ENCODE measurements at regions not wholly inside any gene's neighbourhood (a gene's known extent, or its start where the extent isn't known, plus 50 kb on each side); places are given as distances from the start of the nearest gene placed in this dataset.

- Histone ChIP-seq H4K20me1 (ENCODE audit: insufficient read depth) (no peaks in the 10 kb centered on the region), H3K27ac (no peak overlapping the region), H2AFZ (ENCODE audit: low read depth) (no peak overlapping the region), H3K4me2 (no peak overlapping the region), H3K36me3 (ENCODE audit: insufficient read depth) (no peaks in the 10 kb centered on the region), H3K4me1 (ENCODE audit: low read depth, poor library complexity, severe bottlenecking) (no peaks in the 10 kb centered on the region), H3K79me2 (ENCODE audit: insufficient read depth, low read depth) (no peaks in the 10 kb centered on the region), H3K9ac (no peak overlapping the region), H3K4me3 (IDR thresholded peaks at IDR 0.05; ENCODE audit: insufficient read depth, low read depth, low read length) (no peak overlapping the region), H3K27me3 (ENCODE audit: insufficient read depth, low read depth) (no peaks in the 10 kb centered on the region)
- TF ChIP-seq CTCF (conservative IDR thresholded peaks at IDR 0.05; ENCODE audit: low read depth, low read length): no peak
Observed at GRCh38 chr18:45554389-45554737, 60.9 kb upstream of the SLC14A2 start.

GRCh38 chr18:45556222-45556621 lies 59.1 kb upstream of the SLC14A2 start:
- Histone ChIP-seq H3K27me3 (ENCODE audit: insufficient read depth, low read depth) (no peaks in the 10 kb centered on the region), H3K4me2 (no peak overlapping the region)
- no peak for TF ChIP-seq CTCF (conservative IDR thresholded peaks at IDR 0.05; ENCODE audit: low read depth, low read length)

GRCh38 chr18:45557287-45557686 lies 58.0 kb upstream of the SLC14A2 start:
- Histone ChIP-seq H3K27me3 (ENCODE audit: insufficient read depth, low read depth) (no peaks in the 10 kb centered on the region), H3K79me2 (ENCODE audit: insufficient read depth, low read depth) (no peaks in the 10 kb centered on the region), H4K20me1 (ENCODE audit: insufficient read depth) (no peaks in the 10 kb centered on the region), H3K36me3 (ENCODE audit: insufficient read depth) (no peaks in the 10 kb centered on the region), H2AFZ (ENCODE audit: low read depth) (no peak overlapping the region), H3K9ac (no peak overlapping the region), H3K4me3 (IDR thresholded peaks at IDR 0.05; ENCODE audit: insufficient read depth, low read depth, low read length) (no peak overlapping the region), H3K4me1 (ENCODE audit: low read depth, poor library complexity, severe bottlenecking) (no peaks in the 10 kb centered on the region), H3K4me2 (no peak overlapping the region), H3K27ac (no peak overlapping the region)
- no peak for TF ChIP-seq CTCF (conservative IDR thresholded peaks at IDR 0.05; ENCODE audit: low read depth, low read length)

More at GRCh38 chr18:45556222-45556621, 59.1 kb upstream of the SLC14A2 start:
- H3K27ac ChIP-seq: no peak overlapping the region
- no peaks in the 10 kb centered on the region for H3K36me3 ChIP-seq (ENCODE audit: insufficient read depth)
- H2AFZ ChIP-seq (ENCODE audit: low read depth): no peak overlapping the region
- H3K9ac ChIP-seq: no peak overlapping the region
- H4K20me1 ChIP-seq (ENCODE audit: insufficient read depth): no peaks in the 10 kb centered on the region
- no peak overlapping the region for H3K4me3 ChIP-seq (IDR thresholded peaks at IDR 0.05; ENCODE audit: insufficient read depth, low read depth, low read length)
- no peaks in the 10 kb centered on the region for H3K79me2 ChIP-seq (ENCODE audit: insufficient read depth, low read depth)
- H3K4me1 ChIP-seq (ENCODE audit: low read depth, poor library complexity, severe bottlenecking): no peaks in the 10 kb centered on the region

- no peak for TF ChIP-seq CTCF (conservative IDR thresholded peaks at IDR 0.05; ENCODE audit: low read depth, low read length)
Observed at GRCh38 chr18:45557779-45558178, 57.5 kb upstream of the SLC14A2 start.

GRCh38 chr18:45559258-45559657 lies 56.0 kb upstream of the SLC14A2 start:
- Histone ChIP-seq H3K4me2 (no peak overlapping the region), H2AFZ (ENCODE audit: low read depth) (no peak overlapping the region), H3K4me1 (ENCODE audit: low read depth, poor library complexity, severe bottlenecking) (no peaks in the 10 kb centered on the region), H3K9ac (no peak overlapping the region), H3K27me3 (ENCODE audit: insufficient read depth, low read depth) (no peaks in the 10 kb centered on the region), H3K4me3 (IDR thresholded peaks at IDR 0.05; ENCODE audit: insufficient read depth, low read depth, low read length) (no peak overlapping the region), H4K20me1 (ENCODE audit: insufficient read depth) (no peaks in the 10 kb centered on the region), H3K36me3 (ENCODE audit: insufficient read depth) (no peaks in the 10 kb centered on the region), H3K79me2 (ENCODE audit: insufficient read depth, low read depth) (no peaks in the 10 kb centered on the region), H3K27ac (no peak overlapping the region)
- TF ChIP-seq CTCF (conservative IDR thresholded peaks at IDR 0.05; ENCODE audit: low read depth, low read length): no peak

More at GRCh38 chr18:45557779-45558178, 57.5 kb upstream of the SLC14A2 start:
- H3K4me2 ChIP-seq: no peak overlapping the region
- H3K9ac ChIP-seq: no peak overlapping the region
- H3K36me3 ChIP-seq (ENCODE audit: insufficient read depth): no peaks in the 10 kb centered on the region
- no peaks in the 10 kb centered on the region for H3K27me3 ChIP-seq (ENCODE audit: insufficient read depth, low read depth)
- no peak overlapping the region for H3K4me3 ChIP-seq (IDR thresholded peaks at IDR 0.05; ENCODE audit: insufficient read depth, low read depth, low read length)
- H4K20me1 ChIP-seq (ENCODE audit: insufficient read depth): no peaks in the 10 kb centered on the region
- no peak overlapping the region for H2AFZ ChIP-seq (ENCODE audit: low read depth)
- no peaks in the 10 kb centered on the region for H3K4me1 ChIP-seq (ENCODE audit: low read depth, poor library complexity, severe bottlenecking)
- H3K27ac ChIP-seq: no peak overlapping the region
- H3K79me2 ChIP-seq (ENCODE audit: insufficient read depth, low read depth): no peaks in the 10 kb centered on the region

Measured in KMS-11 (cell line).